WTC11 (cell line): ENCODE measurements at regions not wholly inside any gene's neighbourhood (a gene's known extent, or its start where the extent isn't known, plus 50 kb on each side); places are given as distances from the start of the nearest gene placed in this dataset.

ENCODE experiments used
- GABPB1 ChIP-seq: sonication (generic); formaldehyde crosslinking; IDR thresholded peaks from 2 replicates; pipeline ENCODE4 v1.8.1; 2023; ENCODE audit warnings: mild to moderate bottlenecking, missing genetic modification reagents
- OVOL2 ChIP-seq: fragments of 250-450 bp; sonication (Bioruptor Pico); IDR thresholded peaks from 2 replicates; pipeline ENCODE4 v1.9.0; 2021; ENCODE audit warnings: mild to moderate bottlenecking, borderline replicate concordance
- SP1 ChIP-seq: sonication (generic); formaldehyde crosslinking; conservative IDR thresholded peaks from 2 replicates; pipeline ENCODE4 v1.8.1; 2022; ENCODE audit warnings: missing genetic modification reagents
- TF ChIP-seq, protein P1 (sequence below): fragments of 200-600 bp; IDR thresholded peaks from 2 replicates; pipeline ENCODE4 v1.8.0; 2022; ENCODE audit warnings: antibody characterized with exemption
- TF ChIP-seq, protein P2 (sequence below): sonication (generic); formaldehyde crosslinking; IDR thresholded peaks from 2 replicates; pipeline ENCODE4 v1.8.0; 2022; ENCODE audit warnings: mild to moderate bottlenecking, missing genetic modification reagents
- TF ChIP-seq, protein P3 (sequence below): sonication (generic); formaldehyde crosslinking; IDR thresholded peaks from 2 replicates; pipeline ENCODE4 v1.8.0; 2022; ENCODE audit warnings: mild to moderate bottlenecking, missing genetic modification reagents

DNA sequence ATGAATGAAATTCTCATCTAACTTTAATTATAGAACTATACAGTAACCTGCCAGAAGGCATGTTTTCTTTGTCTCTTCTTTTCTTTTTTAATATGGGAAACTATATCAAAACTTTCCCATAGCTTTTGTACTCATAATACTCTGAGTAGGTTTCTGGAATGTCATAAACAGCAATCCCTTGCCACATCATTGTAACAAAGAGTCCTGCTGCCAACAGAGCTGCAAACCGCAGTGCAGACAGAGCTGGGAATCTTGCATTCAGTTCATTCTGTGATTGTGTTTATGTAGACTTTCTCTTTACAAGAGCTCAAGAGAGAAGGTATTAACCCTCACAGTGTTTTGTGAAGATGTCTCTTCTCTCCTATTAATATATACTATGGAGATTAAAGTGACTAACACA, 304.4 kb upstream of the SLIT2 start:
- TF ChIP-seq, protein P1, sequence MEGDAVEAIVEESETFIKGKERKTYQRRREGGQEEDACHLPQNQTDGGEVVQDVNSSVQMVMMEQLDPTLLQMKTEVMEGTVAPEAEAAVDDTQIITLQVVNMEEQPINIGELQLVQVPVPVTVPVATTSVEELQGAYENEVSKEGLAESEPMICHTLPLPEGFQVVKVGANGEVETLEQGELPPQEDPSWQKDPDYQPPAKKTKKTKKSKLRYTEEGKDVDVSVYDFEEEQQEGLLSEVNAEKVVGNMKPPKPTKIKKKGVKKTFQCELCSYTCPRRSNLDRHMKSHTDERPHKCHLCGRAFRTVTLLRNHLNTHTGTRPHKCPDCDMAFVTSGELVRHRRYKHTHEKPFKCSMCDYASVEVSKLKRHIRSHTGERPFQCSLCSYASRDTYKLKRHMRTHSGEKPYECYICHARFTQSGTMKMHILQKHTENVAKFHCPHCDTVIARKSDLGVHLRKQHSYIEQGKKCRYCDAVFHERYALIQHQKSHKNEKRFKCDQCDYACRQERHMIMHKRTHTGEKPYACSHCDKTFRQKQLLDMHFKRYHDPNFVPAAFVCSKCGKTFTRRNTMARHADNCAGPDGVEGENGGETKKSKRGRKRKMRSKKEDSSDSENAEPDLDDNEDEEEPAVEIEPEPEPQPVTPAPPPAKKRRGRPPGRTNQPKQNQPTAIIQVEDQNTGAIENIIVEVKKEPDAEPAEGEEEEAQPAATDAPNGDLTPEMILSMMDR, result no peak
- TF ChIP-seq GABPB1 (CRISPR knock-in tag) (no peak), OVOL2 (CRISPR knock-in tag) (no peak), SP1 (CRISPR knock-in tag) (no peak)
- TF ChIP-seq, protein P2, sequence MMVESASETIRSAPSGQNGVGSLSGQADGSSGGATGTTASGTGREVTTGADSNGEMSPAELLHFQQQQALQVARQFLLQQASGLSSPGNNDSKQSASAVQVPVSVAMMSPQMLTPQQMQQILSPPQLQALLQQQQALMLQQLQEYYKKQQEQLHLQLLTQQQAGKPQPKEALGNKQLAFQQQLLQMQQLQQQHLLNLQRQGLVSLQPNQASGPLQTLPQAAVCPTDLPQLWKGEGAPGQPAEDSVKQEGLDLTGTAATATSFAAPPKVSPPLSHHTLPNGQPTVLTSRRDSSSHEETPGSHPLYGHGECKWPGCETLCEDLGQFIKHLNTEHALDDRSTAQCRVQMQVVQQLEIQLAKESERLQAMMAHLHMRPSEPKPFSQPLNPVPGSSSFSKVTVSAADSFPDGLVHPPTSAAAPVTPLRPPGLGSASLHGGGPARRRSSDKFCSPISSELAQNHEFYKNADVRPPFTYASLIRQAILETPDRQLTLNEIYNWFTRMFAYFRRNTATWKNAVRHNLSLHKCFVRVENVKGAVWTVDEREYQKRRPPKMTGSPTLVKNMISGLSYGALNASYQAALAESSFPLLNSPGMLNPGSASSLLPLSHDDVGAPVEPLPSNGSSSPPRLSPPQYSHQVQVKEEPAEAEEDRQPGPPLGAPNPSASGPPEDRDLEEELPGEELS, result no peak
- TF ChIP-seq, protein P3, sequence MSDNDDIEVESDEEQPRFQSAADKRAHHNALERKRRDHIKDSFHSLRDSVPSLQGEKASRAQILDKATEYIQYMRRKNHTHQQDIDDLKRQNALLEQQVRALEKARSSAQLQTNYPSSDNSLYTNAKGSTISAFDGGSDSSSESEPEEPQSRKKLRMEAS (CRISPR knock-in tag), result no peak
